Skeletal muscle satellite cell (primary cell): ENCODE measurements at regions not wholly inside any gene's neighbourhood (a gene's known extent, or its start where the extent isn't known, plus 50 kb on each side); places are given as distances from the start of the nearest gene placed in this dataset.

Experiments used
- H3K27me3 ChIP-seq: 2 replicates; pipeline ENCODE4 v1.7.0; 2013; ENCODE audit warnings: low read length; ENCODE audit not compliant: control insufficient read depth, insufficient read depth
- H3K36me3 ChIP-seq: 2 replicates; pipeline ENCODE4 v1.7.0; 2013; ENCODE audit warnings: mild to moderate bottlenecking, control low read depth, low read length; ENCODE audit not compliant: insufficient read depth
- H3K4me1 ChIP-seq: 2 replicates; pipeline ENCODE4 v1.7.0; 2013; ENCODE audit warnings: low read length; ENCODE audit not compliant: control insufficient read depth, insufficient read depth
- H3K4me2 ChIP-seq: 2 replicates; pipeline ENCODE4 v1.7.0; 2013; ENCODE audit warnings: mild to moderate bottlenecking, low read length
- H3K4me3 ChIP-seq: 2 replicates; pipeline ENCODE4 v1.7.0; 2013; ENCODE audit warnings: low read length
- H3K9ac ChIP-seq: 2 replicates; pipeline ENCODE4 v1.7.0; 2013; ENCODE audit warnings: mild to moderate bottlenecking, low read depth, low read length, moderate library complexity
- H3K9me3 ChIP-seq: replicated peaks from 2 replicates; pipeline ENCODE4 v1.7.0; 2013; ENCODE audit warnings: mild to moderate bottlenecking, control low read depth, low read length

GRCh38 chr17:72305472-72305871 is 184.7 kb downstream of the SOX9 start:
- no peak overlapping the region for H3K4me3 ChIP-seq
- no peaks in the 10 kb centered on the region for H3K9me3 ChIP-seq
- H3K27me3 ChIP-seq, result peaks cover 14% of the 10 kb centered on the region
- H3K4me2 ChIP-seq, result peak overlapping the region; percentile 53
- H3K36me3 ChIP-seq, result no peaks in the 10 kb centered on the region
- no peaks in the 10 kb centered on the region for H3K4me1 ChIP-seq
- no peak overlapping the region for H3K9ac ChIP-seq

- Histone ChIP-seq H3K9me3 (no peaks in the 10 kb centered on the region), H3K27me3 (peaks cover 14% of the 10 kb centered on the region), H3K4me1 (no peaks in the 10 kb centered on the region), H3K9ac (no peak overlapping the region), H3K4me3 (no peak overlapping the region), H3K4me2 (peak overlapping the region; percentile 53), H3K36me3 (no peaks in the 10 kb centered on the region)
Observed at GRCh38 chr17:72306037-72306436, 185.2 kb downstream of the SOX9 start.

GRCh38 chr17:72307836-72308235 is 187.0 kb downstream of the SOX9 start:
- Histone ChIP-seq H3K9me3 (no peaks in the 10 kb centered on the region), H3K36me3 (no peaks in the 10 kb centered on the region), H3K27me3 (peaks cover 16% of the 10 kb centered on the region), H3K4me3 (no peak overlapping the region), H3K9ac (no peak overlapping the region), H3K4me1 (no peaks in the 10 kb centered on the region), H3K4me2 (no peak overlapping the region)

GRCh38 chr17:72308744-72309385 is 188.0 kb downstream of the SOX9 start:
- peaks cover 26% of the 10 kb centered on the region for H3K27me3 ChIP-seq
- no peaks in the 10 kb centered on the region for H3K4me1 ChIP-seq
- no peak overlapping the region for H3K9ac ChIP-seq
- no peaks in the 10 kb centered on the region for H3K36me3 ChIP-seq
- no peaks in the 10 kb centered on the region for H3K9me3 ChIP-seq
- H3K4me2 ChIP-seq, result no peak overlapping the region
- H3K4me3 ChIP-seq, result no peak overlapping the region

GRCh38 chr17:72311004-72311403 is 190.2 kb downstream of the SOX9 start:
- Histone ChIP-seq H3K4me1 (no peaks in the 10 kb centered on the region), H3K9ac (no peak overlapping the region), H3K9me3 (no peaks in the 10 kb centered on the region), H3K27me3 (peaks cover 46% of the 10 kb centered on the region), H3K36me3 (no peaks in the 10 kb centered on the region), H3K4me2 (no peak overlapping the region), H3K4me3 (no peak overlapping the region)

- Histone ChIP-seq H3K9ac (no peak overlapping the region), H3K27me3 (peaks cover 42% of the 10 kb centered on the region), H3K4me3 (no peak overlapping the region), H3K4me1 (no peaks in the 10 kb centered on the region), H3K4me2 (no peak overlapping the region), H3K9me3 (no peaks in the 10 kb centered on the region), H3K36me3 (no peaks in the 10 kb centered on the region)
Observed at GRCh38 chr17:72315122-72315913, 194.5 kb downstream of the SOX9 start.

- H3K4me3 ChIP-seq, result no peak overlapping the region
- no peaks in the 10 kb centered on the region for H3K9me3 ChIP-seq
- H3K36me3 ChIP-seq, result no peaks in the 10 kb centered on the region
- no peaks in the 10 kb centered on the region for H3K4me1 ChIP-seq
- H3K27me3 ChIP-seq, result peaks cover 37% of the 10 kb centered on the region
- no peak overlapping the region for H3K4me2 ChIP-seq
- no peak overlapping the region for H3K9ac ChIP-seq
Observed at GRCh38 chr17:72318131-72318530, 197.3 kb downstream of the SOX9 start.

GRCh38 chr17:72321896-72322295 is 201.1 kb downstream of the SOX9 start:
- no peaks in the 10 kb centered on the region for H3K4me1 ChIP-seq
- H3K9me3 ChIP-seq, result no peaks in the 10 kb centered on the region
- H3K36me3 ChIP-seq, result no peaks in the 10 kb centered on the region
- no peak overlapping the region for H3K9ac ChIP-seq
- no peak overlapping the region for H3K4me2 ChIP-seq
- no peak overlapping the region for H3K4me3 ChIP-seq
- peaks cover 12% of the 10 kb centered on the region for H3K27me3 ChIP-seq

GRCh38 chr17:72332367-72332766 is 211.5 kb downstream of the SOX9 start:
- H3K9ac ChIP-seq, result no peak overlapping the region
- H3K27me3 ChIP-seq, result peaks cover 2% of the 10 kb centered on the region
- H3K4me1 ChIP-seq, result peaks cover 11% of the 10 kb centered on the region
- no peak overlapping the region for H3K4me3 ChIP-seq
- H3K9me3 ChIP-seq, result no peaks in the 10 kb centered on the region
- H3K36me3 ChIP-seq, result no peaks in the 10 kb centered on the region
- H3K4me2 ChIP-seq, result no peak overlapping the region

GRCh38 chr17:72333570-72333969 is 212.8 kb downstream of the SOX9 start:
- Histone ChIP-seq H3K4me2 (no peak overlapping the region), H3K27me3 (peaks cover 2% of the 10 kb centered on the region), H3K9me3 (no peaks in the 10 kb centered on the region), H3K4me3 (no peak overlapping the region), H3K9ac (no peak overlapping the region), H3K4me1 (peaks cover 19% of the 10 kb centered on the region), H3K36me3 (no peaks in the 10 kb centered on the region)

GRCh38 chr17:72334205-72334604 is 213.4 kb downstream of the SOX9 start:
- Histone ChIP-seq H3K9me3 (no peaks in the 10 kb centered on the region), H3K9ac (no peak overlapping the region), H3K4me3 (no peak overlapping the region), H3K4me1 (peaks cover 24% of the 10 kb centered on the region), H3K27me3 (peaks cover 2% of the 10 kb centered on the region), H3K36me3 (no peaks in the 10 kb centered on the region), H3K4me2 (peak overlapping the region; percentile 16)
